ENCODE measurements at regions not wholly inside any gene's neighbourhood (a gene's known extent, or its start where the extent isn't known, plus 50 kb on each side); places are given as distances from the start of the nearest gene placed in this dataset.

- Mint-ChIP-seq H3K9me3 (peaks cover 0 to 3% (median 0%) of the 10 kb centered on the region in 7 donors), H3K4me1 (no peaks in the 10 kb centered on the region)
- no peaks in the 10 kb centered on the region for H3K9me3 ChIP-seq (replicated peaks in 1 of 2; ENCODE audit: control insufficient read depth in 1 of 2, insufficient read depth in 1 of 2, low read length in 2 of 2)
These were observed 57.3 kb upstream of the ROPN1 start for GRCh38 chr3:124048967-124049798.

GRCh38 chr3:124051636-124052035 is 59.7 kb upstream of the ROPN1 start:
- Mint-ChIP-seq H3K4me1 (no peaks in the 10 kb centered on the region), H3K27me3 (ENCODE audit: low read depth in 3 of 3) (peaks cover 6 to 13% (median 12%) of the 10 kb centered on the region in 3 donors), H3K4me3 (no peak overlapping the region), H3K36me3 (no peaks in the 10 kb centered on the region), H3K27ac (no peak overlapping the region), H3K9me3 (peaks cover 0 to 3% (median 0%) of the 10 kb centered on the region in 7 donors)
- DNase-seq, result no peak
- peaks cover 3 to 7% of the 10 kb centered on the region in 2 donors for H3K27me3 ChIP-seq (ENCODE audit: control insufficient read depth in 2 of 2, insufficient read depth in 2 of 2, low read length in 2 of 2)
- no peaks in the 10 kb centered on the region for H3K9me3 ChIP-seq (replicated peaks in 1 of 2; ENCODE audit: control insufficient read depth in 1 of 2, insufficient read depth in 1 of 2, low read length in 2 of 2)
- no peak overlapping the region for H3K4me2 ChIP-seq (replicated peaks; ENCODE audit: extremely low read depth, low read length, poor library complexity, severe bottlenecking)
- H3K79me2 ChIP-seq (ENCODE audit: insufficient read depth, low read length), result no peaks in the 10 kb centered on the region
- intact Hi-C loops (cut with micrococcal nuclease), result no loop called here
- no peak overlapping the region for H3K9ac ChIP-seq (ENCODE audit: insufficient read depth, low read length, poor library complexity, severe bottlenecking)
- H4K20me1 ChIP-seq (ENCODE audit: insufficient read depth, low read length), result no peaks in the 10 kb centered on the region
- no peak overlapping the region for H2AFZ ChIP-seq (ENCODE audit: insufficient read depth, low read depth, low read length, poor library complexity, severe bottlenecking)
- H3K27ac ChIP-seq (ENCODE audit: low read depth in 1 of 2, low read length in 2 of 2), result no peak overlapping the region
- no peaks in the 10 kb centered on the region for H3K4me1 ChIP-seq (ENCODE audit: control insufficient read depth in 1 of 2, insufficient read depth in 2 of 2, low read length in 2 of 2)
- no peak overlapping the region for H3K4me3 ChIP-seq (replicated peaks in 1 of 3; ENCODE audit: low read depth in 2 of 3, low read length in 3 of 3)
- 88% methylated on average over 2 of the region's 6 CpGs for whole genome bisulfite sequencing (ENCODE audit: insufficient coverage)
- TF ChIP-seq CTCF (IDR thresholded peaks at IDR 0.05), result no peak
- no peaks in the 10 kb centered on the region for H3K36me3 ChIP-seq (replicated peaks in 1 of 2; ENCODE audit: control insufficient read depth in 1 of 2, insufficient read depth in 2 of 2, low read length in 2 of 2)

More at GRCh38 chr3:124048967-124049798, 57.3 kb upstream of the ROPN1 start:
- Histone ChIP-seq H3K36me3 (replicated peaks in 1 of 2; ENCODE audit: control insufficient read depth in 1 of 2, insufficient read depth in 2 of 2, low read length in 2 of 2) (no peaks in the 10 kb centered on the region), H2AFZ (ENCODE audit: insufficient read depth, low read depth, low read length, poor library complexity, severe bottlenecking) (no peak overlapping the region), H3K79me2 (ENCODE audit: insufficient read depth, low read length) (no peaks in the 10 kb centered on the region), H3K4me1 (ENCODE audit: control insufficient read depth in 1 of 2, insufficient read depth in 2 of 2, low read length in 2 of 2) (no peaks in the 10 kb centered on the region), H4K20me1 (ENCODE audit: insufficient read depth, low read length) (no peaks in the 10 kb centered on the region), H3K27ac (ENCODE audit: low read depth in 1 of 2, low read length in 2 of 2) (no peak overlapping the region), H3K4me3 (replicated peaks in 1 of 3; ENCODE audit: low read depth in 2 of 3, low read length in 3 of 3) (no peak overlapping the region), H3K4me2 (replicated peaks; ENCODE audit: extremely low read depth, low read length, poor library complexity, severe bottlenecking) (no peak overlapping the region), H3K9ac (ENCODE audit: insufficient read depth, low read length, poor library complexity, severe bottlenecking) (no peak overlapping the region), H3K27me3 (ENCODE audit: control insufficient read depth in 2 of 2, insufficient read depth in 2 of 2, low read length in 2 of 2) (peaks cover 3 to 7% of the 10 kb centered on the region in 2 donors)
- H3K4me3 Mint-ChIP-seq, result no peak overlapping the region
- H3K36me3 Mint-ChIP-seq, result no peaks in the 10 kb centered on the region
- TF ChIP-seq CTCF (IDR thresholded peaks at IDR 0.05), result no peak
- 89% methylated on average over 2 of the region's 6 CpGs for WGBS (ENCODE audit: insufficient coverage)
- H3K27ac Mint-ChIP-seq, result no peak overlapping the region
- H3K27me3 Mint-ChIP-seq (ENCODE audit: low read depth in 3 of 3), result peaks cover 4 to 13% (median 8%) of the 10 kb centered on the region in 3 donors
- no peak for DNase-seq
- intact Hi-C loops (cut with micrococcal nuclease), result no loop called here

All from CD14-positive monocyte (primary cell).